ENCODE measurements at regions not wholly inside any gene's neighbourhood (a gene's known extent, or its start where the extent isn't known, plus 50 kb on each side); places are given as distances from the start of the nearest gene placed in this dataset.

DNA sequence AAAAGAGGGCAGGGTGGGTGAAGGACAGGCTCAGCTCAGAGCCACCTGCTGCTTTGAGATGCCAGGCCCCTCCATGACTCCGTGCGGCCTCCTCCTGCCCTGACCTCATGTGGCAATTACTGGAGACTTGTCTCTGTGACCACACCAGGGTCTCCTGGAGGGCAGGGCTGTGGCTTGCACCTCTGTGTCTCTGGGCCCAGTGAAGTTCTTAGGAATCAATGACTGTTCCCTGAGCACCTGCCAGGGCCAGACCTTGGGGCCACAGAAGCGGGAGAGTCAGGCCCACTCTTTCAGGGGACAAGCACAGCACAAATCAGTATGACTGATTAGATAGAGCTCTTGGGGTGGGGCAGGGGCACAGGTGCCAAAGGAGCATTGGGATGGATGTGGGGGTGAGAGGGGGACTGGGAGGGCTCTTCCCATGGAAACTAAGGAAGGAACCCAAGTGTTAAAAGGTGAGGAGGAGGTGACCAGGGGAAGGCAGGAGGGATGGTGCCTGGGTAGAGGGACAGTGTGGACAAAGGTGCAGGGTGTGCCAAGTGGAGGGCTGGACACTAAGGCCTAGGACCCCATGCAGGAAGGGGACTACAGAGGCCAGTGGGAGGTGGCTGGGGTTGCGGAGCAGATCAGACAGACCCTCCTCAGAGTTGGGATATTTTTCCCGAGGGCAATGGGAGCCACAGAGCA, 77.3 kb upstream of the SHISAL1 start:
- TF ChIP-seq CTCF (conservative IDR thresholded peaks at IDR 0.05 in 1 of 2, IDR thresholded peaks at IDR 0.05 in 1 of 2; ENCODE audit: low read depth in 1 of 2, low read length in 2 of 2), result no peak
- TF ChIP-seq EZH2 (IDR thresholded peaks at IDR 0.05; ENCODE audit: low read length, missing control alignments), result no peak
